T-helper 2 cell treated with Interferon-gamma antibody and Interleukin-4, amounts not matched to agents 5 μg/mL and 100 μg/mL, for 36 hours (primary cell): ENCODE measurements at regions not wholly inside any gene's neighbourhood (a gene's known extent, or its start where the extent isn't known, plus 50 kb on each side); places are given as distances from the start of the nearest gene placed in this dataset.

Experiments
- DNase-seq: peaks from one replicate; pipeline ENCODE4 v3.0.0; 2021; ENCODE audit warnings: low spot score
- H3K27ac Mint-ChIP-seq: one replicate; pipeline ENCODE4 v1.8.0; 2021; ENCODE audit warnings: mild to moderate bottlenecking, mixed read lengths
- H3K27me3 Mint-ChIP-seq: one replicate; pipeline ENCODE4 v1.8.0; 2021; ENCODE audit warnings: low read depth, mixed read lengths
- H3K36me3 Mint-ChIP-seq: one replicate; pipeline ENCODE4 v1.8.0; 2021; ENCODE audit warnings: low read depth, mixed read lengths
- H3K4me1 Mint-ChIP-seq: one replicate; pipeline ENCODE4 v1.8.0; 2021; ENCODE audit warnings: low read depth, mixed read lengths
- H3K4me3 Mint-ChIP-seq: one replicate; pipeline ENCODE4 v1.8.0; 2022; ENCODE audit warnings: mild to moderate bottlenecking, moderate library complexity, mixed read lengths
- H3K9me3 Mint-ChIP-seq: one replicate; pipeline ENCODE4 v1.8.0; 2021; ENCODE audit warnings: mixed read lengths

- no peaks in the 10 kb centered on the region for H3K36me3 Mint-ChIP-seq
- H3K4me3 Mint-ChIP-seq: no peak overlapping the region
- H3K4me1 Mint-ChIP-seq: no peaks in the 10 kb centered on the region
- H3K27ac Mint-ChIP-seq: no peak overlapping the region
- no peaks in the 10 kb centered on the region for H3K9me3 Mint-ChIP-seq
- no peaks in the 10 kb centered on the region for H3K27me3 Mint-ChIP-seq
- DNase-seq: no peak
Observed at GRCh38 chr2:6423944-6424343, 441.8 kb downstream of the CMPK2 start.

- Mint-ChIP-seq H3K27me3 (no peaks in the 10 kb centered on the region), H3K9me3 (no peaks in the 10 kb centered on the region), H3K36me3 (no peaks in the 10 kb centered on the region), H3K27ac (no peak overlapping the region), H3K4me3 (no peak overlapping the region), H3K4me1 (no peaks in the 10 kb centered on the region)
- no peak for DNase-seq
Observed at GRCh38 chr2:6425032-6425431, 440.7 kb downstream of the CMPK2 start.

GRCh38 chr2:6429210-6429986 is 436.3 kb downstream of the CMPK2 start:
- no peak overlapping the region for H3K4me3 Mint-ChIP-seq
- no peak overlapping the region for H3K27ac Mint-ChIP-seq
- no peaks in the 10 kb centered on the region for H3K36me3 Mint-ChIP-seq
- no peak for DNase-seq
- no peaks in the 10 kb centered on the region for H3K9me3 Mint-ChIP-seq
- no peaks in the 10 kb centered on the region for H3K4me1 Mint-ChIP-seq
- no peaks in the 10 kb centered on the region for H3K27me3 Mint-ChIP-seq

DNA sequence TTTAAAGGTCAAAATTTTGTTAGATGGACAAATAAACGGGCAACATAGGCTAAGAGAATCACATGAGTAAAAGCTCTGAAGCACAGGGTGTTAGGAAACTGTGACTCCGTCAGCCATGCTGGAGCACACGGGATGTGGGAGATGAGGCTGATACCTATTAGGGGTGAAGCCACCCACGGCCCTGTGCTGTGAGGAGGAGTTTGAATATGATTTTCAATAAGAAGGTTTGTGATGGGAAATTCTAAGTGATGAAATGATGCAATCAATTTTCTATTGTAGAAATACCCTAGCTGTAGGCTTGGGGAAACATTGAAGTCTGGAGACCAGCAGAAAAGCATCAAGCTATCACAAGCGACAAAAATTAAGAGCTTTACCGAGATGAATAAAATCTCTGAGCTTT is 431.3 kb downstream of the CMPK2 start:
- H3K4me1 Mint-ChIP-seq: no peaks in the 10 kb centered on the region
- no peak for DNase-seq
- H3K36me3 Mint-ChIP-seq: no peaks in the 10 kb centered on the region
- no peak overlapping the region for H3K27ac Mint-ChIP-seq
- no peaks in the 10 kb centered on the region for H3K27me3 Mint-ChIP-seq
- H3K9me3 Mint-ChIP-seq: no peaks in the 10 kb centered on the region
- no peak overlapping the region for H3K4me3 Mint-ChIP-seq

- Mint-ChIP-seq H3K27me3 (no peaks in the 10 kb centered on the region), H3K36me3 (no peaks in the 10 kb centered on the region), H3K9me3 (no peaks in the 10 kb centered on the region), H3K4me3 (no peak overlapping the region), H3K4me1 (no peaks in the 10 kb centered on the region), H3K27ac (no peak overlapping the region)
- DNase-seq: no peak
Observed at GRCh38 chr2:6441800-6442199, 423.9 kb downstream of the CMPK2 start.

- DNase-seq: no peak
- Mint-ChIP-seq H3K27me3 (no peaks in the 10 kb centered on the region), H3K4me1 (no peaks in the 10 kb centered on the region), H3K9me3 (no peaks in the 10 kb centered on the region), H3K27ac (no peak overlapping the region), H3K4me3 (no peak overlapping the region), H3K36me3 (no peaks in the 10 kb centered on the region)
Observed at GRCh38 chr2:6442252-6442985, 423.3 kb downstream of the CMPK2 start.

DNA sequence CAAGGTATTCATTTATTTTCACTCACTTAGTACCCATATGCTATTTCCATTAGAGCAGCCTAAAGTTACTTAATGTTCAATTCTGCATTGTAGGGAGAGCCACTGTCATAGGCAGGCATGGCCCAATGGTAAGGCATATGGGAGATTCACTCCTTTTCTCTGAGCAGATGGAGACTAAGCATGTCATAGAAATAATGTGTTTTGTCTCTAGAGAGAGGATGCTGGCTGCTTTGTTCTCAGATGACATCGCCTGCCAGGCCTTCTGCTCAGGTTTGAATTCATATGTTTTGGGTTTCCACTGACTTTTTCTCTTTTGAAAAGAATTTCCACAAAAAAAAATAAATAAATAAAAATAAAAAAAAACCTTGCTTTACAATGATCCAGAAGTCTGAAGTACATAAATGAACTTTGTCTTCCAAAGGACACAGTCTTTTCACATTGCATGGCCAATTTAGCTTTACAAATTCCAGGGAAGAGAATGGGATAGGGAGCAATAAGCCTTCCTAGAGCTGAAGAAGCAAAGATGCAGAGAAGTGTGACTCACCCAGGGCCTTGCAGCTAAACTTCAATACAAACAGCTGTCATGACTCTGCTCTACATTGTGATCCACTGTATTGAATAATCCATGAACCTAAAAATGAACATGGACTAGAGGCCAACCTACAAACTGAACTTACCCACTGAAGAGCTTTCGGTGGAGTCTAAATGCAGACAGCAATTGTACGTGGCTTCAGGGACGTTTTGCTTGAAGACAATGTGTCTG is 422.5 kb downstream of the CMPK2 start:
- Mint-ChIP-seq H3K4me3 (no peak overlapping the region), H3K27ac (no peak overlapping the region), H3K4me1 (no peaks in the 10 kb centered on the region), H3K9me3 (no peaks in the 10 kb centered on the region), H3K36me3 (no peaks in the 10 kb centered on the region), H3K27me3 (no peaks in the 10 kb centered on the region)
- no peak for DNase-seq

GRCh38 chr2:6444514-6444913 is 421.2 kb downstream of the CMPK2 start:
- H3K27me3 Mint-ChIP-seq: no peaks in the 10 kb centered on the region
- H3K4me1 Mint-ChIP-seq: no peaks in the 10 kb centered on the region
- no peaks in the 10 kb centered on the region for H3K9me3 Mint-ChIP-seq
- no peak for DNase-seq
- H3K36me3 Mint-ChIP-seq: no peaks in the 10 kb centered on the region
- H3K27ac Mint-ChIP-seq: no peak overlapping the region
- no peak overlapping the region for H3K4me3 Mint-ChIP-seq

DNA sequence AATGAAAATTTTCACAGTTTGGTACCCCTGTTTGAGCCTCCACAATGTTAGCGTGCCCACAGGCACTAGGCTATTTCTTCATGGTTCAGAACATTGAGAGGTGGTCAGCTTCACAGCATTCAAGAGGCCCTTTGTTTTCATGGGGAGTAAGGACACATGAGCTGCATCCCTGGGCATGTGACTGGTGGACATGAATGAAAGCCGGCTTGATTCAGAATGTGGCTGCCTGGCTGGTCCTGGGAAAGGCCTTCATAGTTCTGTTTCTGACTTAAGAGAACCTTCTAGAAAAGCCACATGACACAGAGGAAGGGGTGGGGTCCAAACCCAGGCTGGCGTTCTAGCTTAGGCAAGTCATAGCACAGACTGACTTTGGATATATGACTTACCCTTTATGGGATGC is 420.6 kb downstream of the CMPK2 start:
- H3K4me1 Mint-ChIP-seq: no peaks in the 10 kb centered on the region
- no peaks in the 10 kb centered on the region for H3K36me3 Mint-ChIP-seq
- no peaks in the 10 kb centered on the region for H3K27me3 Mint-ChIP-seq
- H3K4me3 Mint-ChIP-seq: no peak overlapping the region
- H3K27ac Mint-ChIP-seq: no peak overlapping the region
- H3K9me3 Mint-ChIP-seq: no peaks in the 10 kb centered on the region
- no peak for DNase-seq

GRCh38 chr2:6446938-6447608 is 418.6 kb downstream of the CMPK2 start:
- Mint-ChIP-seq H3K4me1 (no peaks in the 10 kb centered on the region), H3K9me3 (no peaks in the 10 kb centered on the region), H3K36me3 (no peaks in the 10 kb centered on the region), H3K4me3 (no peak overlapping the region), H3K27me3 (no peaks in the 10 kb centered on the region), H3K27ac (no peak overlapping the region)
- DNase-seq: no peak

DNA sequence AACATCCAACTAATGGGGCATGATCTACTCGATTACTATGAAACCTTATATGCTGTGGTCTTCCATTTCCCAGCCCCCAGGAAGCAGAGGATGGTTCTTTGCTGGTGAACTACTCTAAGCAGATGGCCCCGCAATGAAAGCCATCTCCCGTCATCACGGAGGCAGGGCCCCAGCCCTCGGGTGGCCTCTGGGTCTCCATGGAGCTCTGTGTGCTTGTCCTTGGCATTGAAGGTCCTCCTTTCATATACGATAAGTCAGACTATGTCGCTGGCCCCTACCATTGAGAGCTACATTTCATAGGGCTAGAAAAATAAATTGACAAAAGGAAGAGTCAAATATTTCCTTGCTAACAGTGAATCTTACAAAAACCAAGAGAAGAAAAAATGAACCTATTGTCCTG is 416.8 kb downstream of the CMPK2 start:
- H3K4me3 Mint-ChIP-seq: no peak overlapping the region
- no peaks in the 10 kb centered on the region for H3K4me1 Mint-ChIP-seq
- DNase-seq: no peak
- H3K9me3 Mint-ChIP-seq: no peaks in the 10 kb centered on the region
- no peaks in the 10 kb centered on the region for H3K36me3 Mint-ChIP-seq
- H3K27ac Mint-ChIP-seq: no peak overlapping the region
- H3K27me3 Mint-ChIP-seq: no peaks in the 10 kb centered on the region

DNA sequence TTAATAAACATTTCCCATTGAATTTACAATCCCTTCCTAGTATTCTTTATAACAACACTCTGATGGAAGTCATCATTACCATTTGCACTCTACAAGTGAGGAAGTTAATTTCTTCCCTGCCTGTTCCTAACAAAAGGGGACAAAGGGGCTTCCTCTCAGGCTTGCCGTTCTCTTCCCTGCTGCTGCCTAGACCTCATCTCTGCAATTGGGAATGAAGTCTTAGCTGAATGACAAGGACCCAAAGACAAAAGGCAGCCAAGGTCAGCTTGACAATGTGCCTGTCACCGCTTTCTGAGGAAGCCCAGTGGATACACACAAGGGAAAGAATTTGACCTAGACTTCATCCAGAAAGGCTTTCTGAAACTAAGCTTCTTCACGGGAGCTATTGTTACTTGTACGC is 416.4 kb downstream of the CMPK2 start:
- no peaks in the 10 kb centered on the region for H3K9me3 Mint-ChIP-seq
- no peaks in the 10 kb centered on the region for H3K27me3 Mint-ChIP-seq
- DNase-seq: no peak
- H3K4me3 Mint-ChIP-seq: no peak overlapping the region
- H3K36me3 Mint-ChIP-seq: no peaks in the 10 kb centered on the region
- H3K27ac Mint-ChIP-seq: no peak overlapping the region
- no peaks in the 10 kb centered on the region for H3K4me1 Mint-ChIP-seq

GRCh38 chr2:6452702-6453481 is 412.8 kb downstream of the CMPK2 start:
- H3K36me3 Mint-ChIP-seq: no peaks in the 10 kb centered on the region
- no peak for DNase-seq
- no peak overlapping the region for H3K27ac Mint-ChIP-seq
- H3K4me3 Mint-ChIP-seq: no peak overlapping the region
- H3K4me1 Mint-ChIP-seq: no peaks in the 10 kb centered on the region
- H3K27me3 Mint-ChIP-seq: no peaks in the 10 kb centered on the region
- H3K9me3 Mint-ChIP-seq: no peaks in the 10 kb centered on the region
